GM12891 (cell line): ENCODE measurements at regions not wholly inside any gene's neighbourhood (a gene's known extent, or its start where the extent isn't known, plus 50 kb on each side); places are given as distances from the start of the nearest gene placed in this dataset.

Source experiments
- POLR2A ChIP-seq: IDR thresholded peaks from 2 replicates; pipeline ENCODE4 v1.6.1; 2011; ENCODE audit warnings: low read depth, low read length, control low read depth
- POLR2AphosphoS5 ChIP-seq: IDR thresholded peaks from 2 replicates; pipeline ENCODE4 v1.6.1; 2011; ENCODE audit warnings: low read depth, low read length, control low read depth
- POU2F2 ChIP-seq: IDR thresholded peaks from 2 replicates; pipeline ENCODE4 v1.6.1; 2011; ENCODE audit warnings: low read depth, mild to moderate bottlenecking, control low read depth, low read length, moderate library complexity
- TAF1 ChIP-seq: IDR thresholded peaks from 2 replicates; pipeline ENCODE4 v1.6.1; 2011; ENCODE audit warnings: low read depth, low read length, control low read depth

DNA sequence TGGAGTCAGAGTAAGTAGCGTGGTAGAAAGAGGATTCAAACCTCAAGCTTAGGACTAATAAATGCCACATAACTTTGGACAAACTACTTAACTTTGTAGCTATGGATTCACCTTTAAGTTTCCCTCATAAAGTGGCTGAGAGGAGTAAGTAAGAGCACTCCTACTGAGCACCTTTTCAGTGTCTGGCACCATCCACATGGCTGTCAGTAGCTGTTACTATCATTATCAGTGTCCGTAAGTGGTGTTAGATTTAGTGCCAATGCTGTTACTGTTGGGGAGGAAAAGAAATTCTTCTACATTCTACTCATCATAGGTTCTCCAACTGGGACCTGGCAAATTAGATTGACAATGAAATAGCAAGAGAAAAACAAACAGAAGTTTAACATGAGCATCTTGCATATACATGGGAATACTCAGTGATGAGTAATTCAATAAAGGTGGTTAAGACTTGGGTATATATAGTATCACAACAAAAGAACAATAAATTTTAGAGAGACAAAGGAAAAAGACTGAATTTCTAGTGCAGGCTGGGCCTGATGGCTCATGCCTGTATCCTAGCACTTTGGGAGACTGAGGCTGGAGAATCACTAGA lies 165.6 kb upstream of the NBEA start:
- TF ChIP-seq POLR2A, result no peak
- TF ChIP-seq TAF1, result no peak
- TF ChIP-seq POLR2AphosphoS5, result no peak
- TF ChIP-seq POU2F2, result no peak
